DMS 273 treated with DMSO at 0.1 percent for 48 hours (cell line): ENCODE measurements at regions not wholly inside any gene's neighbourhood (a gene's known extent, or its start where the extent isn't known, plus 50 kb on each side); places are given as distances from the start of the nearest gene placed in this dataset.

Experiments used
- DNase-seq: peaks from one replicate; lab custom pipeline; 2025; lab: John Stamatoyannopoulos, UW

DNA sequence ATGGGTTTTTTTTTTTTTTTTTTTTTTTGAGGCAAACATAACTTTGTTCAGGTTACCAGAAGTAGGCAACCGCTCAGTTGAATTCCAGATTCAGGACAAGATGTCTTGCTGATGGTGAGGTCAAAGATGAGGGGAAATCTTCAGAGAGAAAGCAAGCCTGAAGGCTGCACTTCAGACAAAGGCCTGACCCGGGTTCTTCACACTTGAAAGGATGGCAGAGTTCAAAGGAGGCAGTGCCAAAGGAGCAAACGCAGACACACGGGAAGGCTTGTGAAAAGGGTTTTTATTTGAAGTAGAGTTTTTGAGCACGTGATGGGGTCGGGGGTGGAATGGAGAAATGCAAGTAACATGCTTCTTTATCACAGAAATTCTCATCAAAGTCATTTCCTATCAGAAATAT lies 960.2 kb upstream of the EEF2KMT start:
- DNase-seq, result no peak

DNA sequence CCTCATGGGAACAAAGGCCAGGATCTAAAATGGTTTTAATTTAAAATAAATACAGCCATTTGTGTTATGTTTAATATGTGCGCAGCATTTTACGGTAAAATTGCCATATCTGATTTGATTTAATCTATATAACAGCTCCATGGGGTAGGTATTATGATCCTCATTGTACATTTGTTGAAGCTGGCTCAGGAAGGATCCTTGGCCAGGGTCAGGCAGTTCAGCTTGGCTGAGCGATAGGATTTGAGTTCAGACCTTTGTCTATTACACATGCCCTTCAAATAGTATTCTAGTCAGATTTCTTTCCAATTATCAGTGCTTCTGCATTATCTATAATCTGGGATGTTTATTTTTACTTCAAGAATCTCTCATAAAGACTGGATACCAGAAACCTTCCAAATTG lies 950.4 kb upstream of the EEF2KMT start:
- DNase-seq, result no peak

DNA sequence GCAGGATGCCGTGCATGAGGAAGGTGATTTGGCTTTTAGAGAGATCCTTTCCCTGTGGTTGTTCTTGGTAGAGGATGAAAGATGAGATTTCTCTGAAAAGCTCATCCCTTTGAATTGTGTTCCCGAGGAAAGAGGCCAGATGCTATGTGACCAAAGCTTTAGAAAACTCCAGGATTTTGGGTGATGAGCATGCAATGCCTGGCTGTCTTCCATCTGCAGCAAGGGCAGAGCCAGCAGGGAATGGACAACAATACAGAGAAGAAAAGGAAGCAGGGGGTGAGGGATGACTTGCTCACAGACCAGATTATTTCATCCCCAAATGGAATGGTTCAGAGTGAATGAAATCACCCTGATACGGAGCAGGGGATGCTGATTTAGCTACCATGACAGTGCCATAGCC lies 949.7 kb upstream of the EEF2KMT start:
- no peak for DNase-seq

DNA sequence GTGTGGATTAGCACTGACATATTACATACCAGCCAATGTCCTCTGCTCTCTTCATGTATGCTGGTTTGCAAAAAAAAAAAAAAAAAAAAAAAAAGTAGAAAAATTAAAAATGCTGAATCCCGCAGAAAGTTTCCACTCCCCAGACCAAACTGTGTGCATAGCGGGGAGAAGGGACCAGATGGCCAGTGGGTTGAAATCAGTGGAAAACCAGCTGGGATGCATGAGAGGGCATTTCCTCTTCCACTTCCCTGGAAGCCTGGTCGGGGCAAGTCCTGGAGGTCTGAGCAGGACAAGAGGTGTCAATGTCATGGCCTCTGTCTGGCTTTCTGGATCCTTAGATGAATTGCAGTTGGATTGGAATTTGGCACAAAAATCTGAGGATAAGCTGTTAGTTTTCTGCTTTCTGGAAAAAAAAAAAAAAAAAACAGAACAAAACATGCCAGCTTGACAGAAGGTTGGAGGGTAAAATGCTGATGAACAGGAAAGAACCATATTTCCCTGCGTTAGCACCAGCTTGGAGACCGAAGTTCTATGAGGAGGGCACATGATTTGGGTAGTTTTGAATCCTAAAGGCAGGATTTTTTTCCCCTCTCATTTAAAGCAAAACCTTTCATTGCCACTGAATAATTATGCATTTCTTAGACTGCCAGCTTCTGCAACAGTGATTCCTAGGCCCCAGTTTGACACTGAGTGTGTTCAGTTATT lies 941.5 kb upstream of the EEF2KMT start:
- no peak for DNase-seq

DNA sequence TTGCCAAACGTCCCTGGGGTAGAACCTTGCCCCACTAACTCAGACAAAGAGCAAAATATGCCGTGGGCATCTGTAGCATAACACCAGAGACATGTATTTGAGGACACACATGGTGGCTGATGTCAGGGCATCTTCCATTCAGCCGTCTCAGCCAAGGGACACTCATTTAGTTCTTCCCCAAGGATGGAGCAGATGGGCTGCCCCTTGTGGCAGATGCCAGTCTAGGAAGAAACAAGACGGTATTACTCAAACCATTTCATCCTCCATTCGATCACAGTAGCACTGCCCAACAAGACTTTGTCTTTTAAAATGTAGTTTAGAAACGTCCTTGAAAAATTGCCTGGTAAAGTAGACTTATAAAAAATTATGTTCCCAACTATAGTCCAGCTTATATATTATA lies 937.6 kb upstream of the EEF2KMT start:
- DNase-seq, result no peak

DNA sequence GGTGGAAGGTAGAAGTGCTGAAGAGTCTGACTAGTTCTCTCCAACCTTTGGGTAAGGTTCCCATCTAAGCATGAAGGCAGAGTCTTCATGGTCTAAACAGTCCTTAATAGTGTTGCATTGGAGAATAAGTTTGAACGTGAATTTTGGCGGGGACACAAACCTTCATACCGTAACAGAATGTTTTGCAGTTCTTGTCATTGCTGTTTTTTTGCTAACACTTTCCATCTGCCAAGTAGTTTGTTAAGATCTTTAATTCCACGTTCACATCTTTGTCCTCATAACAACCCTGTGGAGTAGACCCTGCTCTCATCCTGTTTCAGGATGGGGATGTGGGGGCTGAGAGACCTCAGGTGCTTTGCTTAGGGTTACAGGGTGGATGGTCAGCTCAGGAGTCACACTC lies 936.9 kb upstream of the EEF2KMT start:
- DNase-seq, result no peak

DNA sequence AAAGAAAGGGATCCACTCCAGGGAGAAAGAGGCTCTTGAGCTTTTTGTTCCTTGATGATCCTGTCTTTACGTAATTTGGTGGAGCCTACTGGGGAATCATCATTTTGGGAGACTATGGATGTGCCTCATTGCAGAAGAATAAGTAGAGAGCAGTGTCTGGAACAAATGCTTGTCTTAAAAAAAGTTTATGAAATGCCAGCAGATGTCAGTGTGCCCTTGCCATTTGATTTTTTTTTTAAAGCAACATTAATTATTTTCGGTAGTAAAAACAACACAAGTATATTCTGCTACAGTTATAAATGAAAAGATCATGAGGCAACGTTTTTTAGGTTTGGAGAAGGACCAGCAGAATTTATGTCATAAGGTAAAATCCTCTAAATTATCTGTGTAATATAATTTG lies 934.8 kb upstream of the EEF2KMT start:
- no peak for DNase-seq

DNA sequence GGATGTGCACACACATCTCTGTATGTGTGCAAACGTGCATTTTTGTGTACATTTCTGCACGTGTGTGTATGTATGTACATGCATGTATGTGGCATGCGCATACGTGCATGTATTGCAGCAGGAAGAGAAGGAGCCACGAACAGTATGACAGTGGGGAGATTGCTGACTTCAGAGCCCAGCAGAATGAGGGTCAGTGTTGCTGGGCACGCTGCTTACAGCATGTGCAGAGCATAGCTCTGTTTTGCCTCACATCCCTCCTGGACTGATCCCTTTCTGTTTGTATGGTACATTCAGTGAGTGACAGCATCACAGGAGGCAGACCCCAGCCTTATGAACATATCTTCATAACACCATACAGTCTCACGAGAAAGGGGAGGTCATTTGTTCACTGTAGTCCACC lies 934.0 kb upstream of the EEF2KMT start:
- DNase-seq, result no peak

DNA sequence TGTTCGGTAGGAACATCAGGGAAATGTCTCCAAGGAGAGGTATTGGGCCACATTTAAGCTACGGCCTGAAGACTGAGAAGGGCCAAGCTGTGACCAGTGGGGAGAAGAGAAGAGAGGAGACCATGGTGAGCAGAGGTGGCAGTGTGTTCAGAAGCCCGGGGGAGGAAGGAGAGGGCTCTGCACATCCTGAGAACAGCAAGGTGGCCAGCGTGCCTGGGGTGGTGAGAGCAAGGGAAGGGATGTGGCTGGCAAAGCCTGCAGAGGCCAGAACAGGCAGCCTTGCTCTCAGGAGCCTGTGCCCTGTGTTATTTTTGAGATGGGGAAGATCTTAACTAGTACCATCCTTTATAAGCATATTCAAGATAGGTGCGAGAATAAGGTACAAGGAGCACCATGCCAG lies 933.5 kb upstream of the EEF2KMT start:
- no peak for DNase-seq

DNA sequence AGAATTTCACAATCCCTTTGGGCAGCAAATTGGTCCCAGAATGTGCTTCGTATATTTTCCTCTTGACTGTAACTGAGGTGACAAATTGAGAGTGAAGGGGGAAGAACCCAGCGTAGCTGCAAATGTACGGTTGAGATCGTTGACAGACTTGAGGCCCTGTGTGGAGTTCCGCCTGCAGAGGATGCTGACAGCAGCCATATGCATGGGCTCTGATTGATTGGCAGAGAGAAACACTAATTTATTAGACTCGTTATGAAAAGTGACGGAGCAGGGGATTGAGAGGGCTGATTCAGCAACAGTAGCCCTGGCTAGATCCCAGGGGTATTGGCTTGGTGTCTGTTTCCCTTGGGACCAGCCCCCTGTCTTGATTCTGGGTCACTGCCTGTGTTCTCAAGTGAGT lies 930.1 kb upstream of the EEF2KMT start:
- no peak for DNase-seq

DNA sequence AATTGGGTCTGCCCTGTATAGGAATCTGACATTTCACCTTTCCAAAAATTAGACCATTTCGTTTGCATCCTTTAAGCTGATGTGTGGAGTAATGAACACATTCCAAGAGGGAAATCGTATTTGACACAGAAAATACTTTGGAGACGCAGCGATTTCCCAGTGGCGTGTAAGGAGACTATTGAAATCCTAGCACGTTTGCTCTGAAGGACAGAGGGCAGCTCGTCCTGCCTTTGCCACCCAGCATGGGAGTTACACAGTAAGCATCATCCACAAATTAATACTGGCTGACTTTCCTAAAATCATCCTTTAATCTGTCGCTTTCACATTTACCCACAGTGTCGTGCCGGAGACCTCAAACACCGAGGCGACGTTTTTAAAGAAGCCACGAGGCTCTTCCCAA lies 925.9 kb upstream of the EEF2KMT start:
- no peak for DNase-seq

DNA sequence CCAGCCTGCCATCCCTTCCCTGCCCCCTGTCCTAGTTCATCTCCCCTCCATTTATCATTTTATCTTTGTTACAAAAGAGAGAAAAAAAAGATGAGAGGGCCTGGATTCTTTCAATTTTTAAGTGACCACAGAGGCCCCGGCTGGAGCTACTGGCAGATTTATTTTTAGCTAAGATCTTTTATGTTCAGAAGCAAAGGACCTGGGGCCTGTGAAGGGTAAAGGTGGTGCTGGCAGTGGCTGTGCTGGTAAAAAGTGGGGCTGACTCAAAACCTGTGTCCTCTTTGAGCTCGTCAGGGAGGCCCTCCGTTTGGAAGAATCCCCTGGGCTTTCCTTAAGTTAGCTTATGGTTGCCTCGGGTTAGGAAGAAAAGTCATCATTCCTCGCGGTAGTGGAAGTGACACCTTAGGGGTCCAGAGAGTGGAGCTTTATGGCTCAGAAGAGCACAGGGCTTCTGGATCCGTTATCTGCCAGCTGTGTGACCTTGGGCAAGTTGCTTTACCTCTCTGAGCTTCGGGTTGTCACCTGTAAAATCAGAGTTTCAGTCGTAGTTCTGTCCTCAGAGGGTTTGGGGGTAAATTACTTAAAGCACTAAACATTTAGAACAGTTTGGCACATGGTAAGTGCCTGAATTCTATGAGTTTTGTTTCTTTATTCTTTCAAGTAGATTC lies 923.8 kb upstream of the EEF2KMT start:
- no peak for DNase-seq

DNA sequence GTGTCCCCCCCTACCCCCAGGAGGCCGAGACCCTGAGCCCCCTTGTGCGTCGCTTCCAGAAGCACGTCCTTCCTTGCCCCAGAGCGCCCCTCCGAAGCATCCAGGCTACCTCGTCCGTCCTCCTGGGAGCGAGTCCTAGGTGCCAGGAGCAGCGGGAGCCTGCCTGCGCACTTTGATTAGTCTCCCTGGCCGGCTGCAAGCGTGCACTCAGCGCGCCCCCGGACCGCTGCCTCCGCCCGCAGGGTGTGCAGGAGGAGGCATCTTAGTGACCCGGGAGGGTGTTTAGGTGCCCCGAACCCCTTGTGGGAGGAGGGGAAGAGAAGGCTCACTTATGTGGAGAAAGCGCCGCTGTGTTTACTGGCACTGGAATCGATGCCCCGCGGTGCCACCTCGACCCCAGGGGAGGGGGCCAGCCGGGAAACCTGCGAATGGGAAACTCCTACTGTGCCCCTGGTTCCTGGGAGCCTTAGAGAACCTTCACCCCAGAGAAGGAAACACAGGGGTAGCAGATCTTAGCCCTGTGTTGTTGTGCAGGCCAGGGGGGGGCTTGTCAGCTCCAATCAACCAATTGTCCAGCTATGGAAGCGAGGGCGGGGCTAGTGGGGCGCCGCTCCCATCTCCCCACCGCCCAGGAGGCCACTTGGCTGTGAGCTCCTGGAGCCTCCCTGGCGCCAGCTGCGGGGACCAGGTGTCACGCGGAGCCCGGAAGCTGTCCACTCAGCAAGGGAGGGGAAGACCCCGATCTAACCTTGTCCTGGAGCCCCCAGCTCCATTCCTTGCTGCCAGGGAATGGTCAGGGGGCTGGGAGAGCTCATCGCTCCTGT lies 922.8 kb upstream of the EEF2KMT start:
- DNase-seq, result no peak

DNA sequence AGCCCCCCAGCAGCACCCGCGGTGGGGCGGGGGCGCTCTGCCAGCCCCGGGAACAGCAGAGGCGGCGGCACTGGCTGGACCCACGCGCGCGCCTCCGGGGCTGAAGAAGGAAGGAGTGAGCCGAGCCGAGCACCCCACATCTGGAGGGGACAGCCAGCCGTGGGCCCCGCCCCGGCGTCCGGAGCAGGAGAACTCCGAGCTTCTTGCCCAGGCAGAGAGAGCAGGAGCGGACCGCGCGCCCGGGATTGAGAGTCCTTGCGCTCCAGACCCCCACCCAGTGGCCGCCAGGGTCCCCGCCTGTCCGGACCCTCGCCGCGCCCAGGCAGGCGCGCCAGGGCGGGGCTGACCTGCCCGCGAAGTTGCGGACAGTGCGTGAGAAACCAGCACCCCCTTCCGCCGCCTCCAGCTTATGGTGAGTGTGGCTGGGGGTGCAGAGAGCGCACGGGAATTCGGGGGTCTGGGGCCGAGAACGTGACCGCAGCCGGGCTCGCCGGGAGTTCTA lies 921.9 kb upstream of the EEF2KMT start:
- DNase-seq, result no peak

DNA sequence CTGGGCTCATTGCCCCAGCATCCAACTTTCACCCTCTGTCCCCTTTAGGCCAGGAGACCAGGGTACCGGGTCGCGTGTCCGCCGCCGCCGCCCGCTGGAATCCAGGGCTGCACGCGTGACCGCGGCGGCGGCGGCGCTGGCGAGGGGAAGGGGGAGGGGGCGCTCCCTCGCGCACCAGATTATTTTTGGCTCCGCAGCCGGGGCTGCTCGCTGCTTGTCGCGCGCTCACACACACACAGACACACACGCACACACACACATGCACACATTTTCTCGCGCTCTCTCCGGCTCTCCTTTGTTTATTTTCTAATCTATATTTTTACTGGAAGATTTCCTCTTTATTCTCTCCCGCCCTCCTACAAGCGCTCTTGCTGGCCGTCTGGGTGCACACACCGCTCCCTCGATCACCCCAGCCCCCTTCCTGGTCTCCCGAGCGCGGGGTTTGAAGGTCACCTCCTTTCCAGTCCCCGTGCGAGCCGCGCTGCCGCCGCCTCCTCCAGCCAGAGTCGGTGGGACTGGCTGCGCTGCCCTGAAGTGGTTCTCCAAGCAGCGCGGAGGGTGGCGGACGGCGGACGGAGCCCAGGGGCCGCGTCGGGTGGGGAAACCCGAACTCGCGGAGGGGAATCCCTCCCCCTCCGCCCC lies 921.4 kb upstream of the EEF2KMT start:
- no peak for DNase-seq

DNA sequence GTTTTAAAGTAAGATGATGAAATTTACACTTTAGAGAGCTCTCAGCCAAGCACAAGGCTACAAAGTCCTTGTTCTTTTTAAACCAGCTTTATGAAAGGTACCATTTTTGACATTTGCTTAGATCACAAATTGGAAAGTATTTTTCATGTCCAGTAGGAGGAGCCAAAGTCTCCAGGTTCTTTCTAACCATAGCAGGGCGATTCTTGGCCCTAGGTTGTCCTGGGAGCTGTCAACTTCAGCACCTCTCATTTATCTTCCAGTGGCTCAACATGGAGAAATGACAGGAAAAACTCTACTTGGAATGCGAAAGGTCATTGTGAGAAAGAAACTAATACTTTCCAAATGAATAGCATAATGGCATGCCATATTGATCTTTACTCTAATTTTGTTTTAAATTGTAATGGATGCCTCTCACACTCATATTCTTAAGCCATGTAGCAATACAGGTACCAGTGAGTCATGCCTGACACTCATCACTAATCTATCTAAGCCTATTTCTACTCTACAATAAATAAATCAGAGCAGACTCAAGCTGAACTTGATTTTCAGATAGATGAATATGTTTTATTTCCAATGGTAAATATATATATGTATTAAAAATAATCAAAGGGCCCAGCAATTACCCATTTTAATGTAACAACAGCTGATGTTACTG lies 919.1 kb upstream of the EEF2KMT start:
- no peak for DNase-seq

DNA sequence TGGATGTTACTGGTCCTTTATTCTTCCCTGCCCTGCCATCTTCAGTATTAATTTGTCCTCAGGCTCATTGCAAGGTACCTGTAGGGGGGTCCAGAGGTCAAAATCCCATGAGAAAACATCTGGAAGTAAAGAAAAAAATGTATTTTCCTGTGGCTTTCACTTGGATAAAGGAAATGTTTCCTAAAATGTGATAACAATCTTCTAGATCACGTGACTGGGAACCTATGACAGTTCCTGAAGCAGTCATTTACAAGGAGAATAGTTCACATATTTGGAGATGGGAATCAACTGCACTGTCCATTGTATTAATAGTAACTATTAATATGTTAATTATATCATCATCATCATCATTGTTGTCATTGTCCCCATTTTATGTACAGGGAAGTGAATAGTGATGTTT lies 915.1 kb upstream of the EEF2KMT start:
- no peak for DNase-seq

DNA sequence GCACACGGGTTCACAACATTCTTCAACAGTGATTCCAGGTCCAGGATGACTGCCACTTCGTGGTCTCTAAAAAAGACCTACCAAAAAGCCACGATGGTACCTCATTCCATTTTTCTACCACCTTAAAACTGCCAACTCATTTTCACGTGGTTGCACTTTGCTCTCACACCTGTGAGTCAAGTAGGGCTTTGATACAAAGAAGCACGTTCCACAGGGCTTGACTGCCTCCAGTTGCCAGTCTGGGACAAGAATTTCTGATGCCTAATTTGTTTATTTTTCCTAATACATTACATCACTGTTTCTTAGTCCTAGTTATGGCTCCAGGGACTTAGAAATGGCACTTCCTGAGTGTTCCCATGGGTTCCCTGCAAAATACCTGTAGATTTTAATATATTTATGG lies 911.6 kb upstream of the EEF2KMT start:
- no peak for DNase-seq

DNA sequence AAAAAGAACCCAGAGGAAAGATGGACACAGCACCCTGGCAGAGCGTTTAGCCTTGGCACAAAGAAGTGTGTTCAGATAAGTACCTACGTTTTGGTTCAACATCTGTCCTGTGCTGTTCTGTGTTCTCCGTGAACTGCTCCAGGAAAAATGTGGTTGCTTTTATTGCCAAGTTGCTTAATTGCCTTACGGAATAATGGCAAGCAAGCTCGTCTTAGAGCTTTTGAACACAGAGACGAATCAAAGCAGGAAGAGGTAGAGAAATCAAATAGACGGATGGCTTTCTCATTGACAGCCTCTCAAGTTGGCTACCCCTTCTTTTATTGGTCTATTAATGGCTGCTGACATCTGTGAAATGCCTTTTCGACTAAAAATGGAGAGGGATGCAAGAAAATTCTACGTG lies 911.1 kb upstream of the EEF2KMT start:
- DNase-seq, result no peak

DNA sequence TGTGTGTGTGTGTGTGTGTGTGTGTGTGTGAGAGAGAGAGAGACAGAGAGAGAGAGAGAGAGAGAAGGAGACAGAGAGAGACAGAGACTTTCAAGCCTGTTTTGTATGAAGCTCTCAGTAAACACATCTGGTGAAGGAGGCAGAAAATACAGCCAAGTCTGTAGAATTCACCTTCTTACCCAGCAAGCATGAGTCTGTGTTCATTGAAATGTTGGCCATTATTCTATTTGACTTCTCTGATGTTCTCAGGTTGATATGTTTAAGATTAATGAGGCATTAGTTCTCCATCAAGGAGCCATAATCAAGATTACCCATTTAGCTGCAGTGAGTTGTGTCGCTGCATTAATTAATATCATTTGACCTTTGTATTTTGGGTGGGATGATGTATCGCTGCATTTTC lies 895.8 kb upstream of the EEF2KMT start:
- DNase-seq, result no peak

DNA sequence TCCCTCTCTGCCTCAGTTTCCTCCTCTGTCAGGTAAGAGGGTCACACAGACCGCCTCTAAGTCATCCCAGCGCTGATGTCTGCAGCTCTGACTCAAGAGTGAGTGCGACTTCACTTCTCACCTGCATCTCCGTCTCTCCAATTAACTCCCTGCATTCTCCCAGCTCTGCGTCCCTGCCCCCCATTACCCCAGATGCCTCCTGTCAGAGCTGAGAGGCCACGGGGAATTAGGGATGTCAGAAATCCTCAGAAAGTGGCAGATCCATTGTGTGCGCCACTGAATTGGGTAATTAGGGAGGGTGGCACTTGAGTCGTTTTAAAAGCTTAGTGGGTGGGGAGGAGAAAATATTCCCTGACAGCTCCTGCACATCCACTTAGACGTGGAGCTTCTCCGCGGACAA lies 885.4 kb upstream of the EEF2KMT start:
- DNase-seq, result no peak
